Transverse colon (tissue), 4 donors: ENCODE measurements at regions not wholly inside any gene's neighbourhood (a gene's known extent, or its start where the extent isn't known, plus 50 kb on each side); places are given as distances from the start of the nearest gene placed in this dataset.
"Not testable (repeated sequence)": the region's sequence is repeated elsewhere in the genome, so short reads cannot be mapped to it uniquely, and the experiment has no call there.

Experiments used
- DNase-seq: peaks from one replicate; pipeline ENCODE4 v3.0.0-alpha.2; 2019
- H3K27ac ChIP-seq, 4 donors: fragments of 200-600 bp; sonication (generic); 2 replicates each; pipeline ENCODE4 v1.5.1; 2016 to 2018; ENCODE audit warnings: inconsistent platforms in 4 of 4
- H3K27me3 ChIP-seq: fragments of 200-600 bp; sonication (generic); 2 replicates; pipeline ENCODE4 v1.5.1; 2017; ENCODE audit warnings: inconsistent platforms
- H3K36me3 ChIP-seq, 4 donors: fragments of 200-600 bp; sonication (generic); 2 replicates each; pipeline ENCODE4 v1.5.1; 2017 to 2019; ENCODE audit warnings: inconsistent platforms in 4 of 4
- H3K4me1 ChIP-seq, 4 donors: fragments of 200-600 bp; sonication (generic); 2 replicates each; pipeline ENCODE4 v1.5.1; 2017 to 2020; ENCODE audit warnings: inconsistent platforms in 4 of 4
- H3K4me3 ChIP-seq, 4 donors: fragments of 200-600 bp; sonication (generic); 1 replicate in 1 of 4; 2 replicates in 3 of 4; pipeline versions ENCODE4 v1.5.1 to v1.6.1; 2017 to 2019; ENCODE audit warnings: inconsistent platforms in 4 of 4
- H3K9me3 ChIP-seq, 2 donors: fragments of 200-600 bp; sonication (generic); 2 replicates each; pipeline ENCODE4 v1.5.1; 2017 to 2019; ENCODE audit warnings: inconsistent platforms in 2 of 2
- CTCF ChIP-seq, 5 experiments: fragments of 200-600 bp in 3 of 5; fragments of 450-650 bp in 2 of 5; sonication (generic) in 3 of 5; IDR thresholded peaks; 1 replicate in 2 of 5; 2 replicates in 3 of 5; pipeline ENCODE4 v1.5.1; 2016 to 2017; ENCODE audit warnings: antibody characterized with exemption in 5 of 5, inconsistent platforms in 3 of 5, mild to moderate bottlenecking in 2 of 5, moderate library complexity in 1 of 5
- EP300 ChIP-seq: sonication (generic); formaldehyde crosslinking; IDR thresholded peaks from one replicate; pipeline ENCODE4 v1.6.1; 2017; ENCODE audit warnings: antibody characterized with exemption, low read depth
- POLR2A ChIP-seq: fragments of 450-650 bp; IDR thresholded peaks from one replicate; pipeline ENCODE4 v1.6.1; 2016; ENCODE audit warnings: antibody characterized with exemption, mild to moderate bottlenecking, moderate library complexity
- POLR2AphosphoS5 ChIP-seq, 3 donors: sonication (generic); formaldehyde crosslinking; IDR thresholded peaks; one replicate each; pipeline ENCODE4 v1.6.1; 2016; ENCODE audit warnings: antibody characterized with exemption in 3 of 3
- WGBS, 2 donors: methylation state at CpG; one replicate each; pipeline ENCODE4 v1.1.5; 2018; ENCODE audit warnings: low coverage in 1 of 2; 5-methylcytosine and 5-hydroxymethylcytosine counted together
- in situ Hi-C, 4 donors: fragments of 200-750 bp; cut with MboI; loops; one replicate each; pipeline versions ENCODE4 v1.15.0 to v1.15.1; 2017; ENCODE audit warnings: low sequenced_read_pairs in 3 of 4, low pct_ligation_motif_present in 1 of 4, low pct_unique_long_range_greater_than_20kb in 1 of 4
- intact Hi-C: fragments of 100-400 bp; cut with DNase I; formaldehyde crosslinking; loops from one replicate; pipeline ENCODE4 v1.15.1; 2023; ENCODE audit warnings: low total_unique reads

GRCh38 chr6:141753180-141753579 lies 379.5 kb upstream of the GJE1 start:
- no peak for DNase-seq
- intact Hi-C loops, result no loop called here
- Histone ChIP-seq H3K27ac (no peak overlapping the region), H3K4me1 (no peaks in the 10 kb centered on the region), H3K4me3 (no peak overlapping the region), H3K36me3 (no peaks in the 10 kb centered on the region), H3K27me3 (no peaks in the 10 kb centered on the region), H3K9me3 (no peaks in the 10 kb centered on the region)
- in situ Hi-C loops, result no loop called here
- TF ChIP-seq POLR2AphosphoS5 (IDR thresholded peaks at IDR 0.05) (no peak), EP300 (no peak), POLR2A (no peak), CTCF (IDR thresholded peaks at IDR 0.05) (no peak)
- WGBS, 2 donors, result 81 to 90% methylated on average over 3 of the region's 3 CpGs

DNA sequence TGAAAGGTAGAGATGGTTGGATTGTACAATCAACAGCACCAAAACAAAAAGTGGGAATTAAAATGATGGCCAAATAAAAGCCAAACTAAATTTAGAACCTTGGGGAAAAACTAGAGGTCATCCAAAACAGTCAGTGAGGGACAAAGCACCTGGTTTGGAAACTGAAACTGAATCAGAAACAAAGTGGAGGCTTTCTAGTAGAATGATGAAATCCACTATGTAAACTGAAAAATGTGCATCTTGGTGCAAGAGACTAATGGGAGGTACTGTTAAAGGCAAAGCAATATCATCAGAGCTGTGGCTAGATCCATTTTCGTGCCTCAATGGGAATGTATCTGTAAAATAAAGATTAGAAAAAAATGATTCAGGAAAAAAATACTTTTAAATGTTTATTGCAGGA lies 380.0 kb upstream of the GJE1 start:
- WGBS, 2 donors, result 58 to 71% methylated on average over 1 of the region's 1 CpG

GRCh38 chr6:141746324-141746723 lies 386.4 kb upstream of the GJE1 start:
- H3K36me3 ChIP-seq, H3K4me3 ChIP-seq, H3K4me1 ChIP-seq, intact Hi-C loops, H3K27ac ChIP-seq, H3K27me3 ChIP-seq, H3K9me3 ChIP-seq, in situ Hi-C loops, DNase-seq: not testable (repeated sequence)
- 72% methylated on average over 7 of the region's 7 CpGs; no CpG with 5 or more reads in 1 of the 2 donors for WGBS, 2 donors

More for the DNA sequence above, 380.0 kb upstream of the GJE1 start:
- in situ Hi-C loops, result no loop called here
- intact Hi-C loops, result no loop called here
- H3K4me3 ChIP-seq, result no peak overlapping the region
- no peaks in the 10 kb centered on the region for H3K36me3 ChIP-seq
- H3K4me1 ChIP-seq, result no peaks in the 10 kb centered on the region
- no peaks in the 10 kb centered on the region for H3K9me3 ChIP-seq
- H3K27me3 ChIP-seq, result no peaks in the 10 kb centered on the region
- DNase-seq, result no peak
- no peak for TF ChIP-seq POLR2AphosphoS5 (IDR thresholded peaks at IDR 0.05)
- TF ChIP-seq CTCF (IDR thresholded peaks at IDR 0.05), result no peak
- TF ChIP-seq EP300, result no peak
- H3K27ac ChIP-seq, result no peak overlapping the region

DNA sequence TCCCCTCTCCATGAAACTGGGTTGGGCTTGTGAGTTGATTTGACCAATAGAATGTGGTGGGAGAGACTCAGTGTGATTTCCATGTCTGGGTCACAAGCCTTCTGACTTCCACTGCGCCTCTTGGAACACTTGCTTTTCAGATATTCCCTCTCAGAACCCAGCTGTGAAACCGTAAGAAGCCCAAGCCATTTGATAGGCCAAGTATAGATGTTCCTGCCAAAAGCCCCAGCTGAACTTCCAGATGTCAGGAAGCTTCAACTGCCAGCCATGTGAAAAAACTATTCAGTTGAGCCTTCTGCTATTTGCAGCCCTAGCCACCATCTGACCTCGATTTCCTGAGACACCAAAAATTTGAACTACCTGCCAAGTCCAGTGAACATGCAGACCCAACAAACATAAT lies 387.8 kb upstream of the GJE1 start:
- WGBS, 2 donors, result 48 to 50% methylated on average over 1 to 3 of the region's 3 CpGs
- H3K4me3 ChIP-seq, result no peak overlapping the region

More for the DNA sequence above, 387.8 kb upstream of the GJE1 start:
- no peaks in the 10 kb centered on the region for H3K27me3 ChIP-seq
- H3K27ac ChIP-seq, result no peak overlapping the region
- in situ Hi-C loops (no loop called here), intact Hi-C loops (no loop called here)
- no peaks in the 10 kb centered on the region for H3K9me3 ChIP-seq
- no peak for TF ChIP-seq CTCF (IDR thresholded peaks at IDR 0.05)
- no peaks in the 10 kb centered on the region for H3K36me3 ChIP-seq
- no peaks in the 10 kb centered on the region for H3K4me1 ChIP-seq
- DNase-seq, result no peak
